ENCODE measurements at regions not wholly inside any gene's neighbourhood (a gene's known extent, or its start where the extent isn't known, plus 50 kb on each side); places are given as distances from the start of the nearest gene placed in this dataset.

DNA sequence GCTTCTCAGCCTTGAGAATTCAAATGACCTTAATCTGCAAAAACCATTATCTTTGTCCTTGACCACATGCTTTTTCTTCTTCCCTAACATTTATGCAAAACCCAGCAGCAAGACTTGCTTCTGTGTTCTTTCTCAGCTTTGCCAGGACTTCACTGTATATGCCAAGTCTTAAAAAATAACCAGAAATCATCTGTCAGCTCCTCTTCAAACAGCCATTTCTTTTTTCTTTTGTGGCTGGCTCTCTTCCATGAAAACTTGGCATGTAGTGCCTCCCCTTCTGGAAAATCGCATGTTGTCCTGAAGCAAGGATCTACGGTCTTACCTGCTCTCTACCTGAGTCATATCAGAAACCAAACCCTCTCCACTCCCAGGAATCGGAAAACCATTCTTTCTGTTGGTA, 364.9 kb downstream of the RPS29 start:
- TF ChIP-seq EZH2 (IDR thresholded peaks at IDR 0.05; ENCODE audit: borderline replicate concordance, low read depth, low read length, poor library complexity, severe bottlenecking) = no peak
- TF ChIP-seq, protein P1, sequence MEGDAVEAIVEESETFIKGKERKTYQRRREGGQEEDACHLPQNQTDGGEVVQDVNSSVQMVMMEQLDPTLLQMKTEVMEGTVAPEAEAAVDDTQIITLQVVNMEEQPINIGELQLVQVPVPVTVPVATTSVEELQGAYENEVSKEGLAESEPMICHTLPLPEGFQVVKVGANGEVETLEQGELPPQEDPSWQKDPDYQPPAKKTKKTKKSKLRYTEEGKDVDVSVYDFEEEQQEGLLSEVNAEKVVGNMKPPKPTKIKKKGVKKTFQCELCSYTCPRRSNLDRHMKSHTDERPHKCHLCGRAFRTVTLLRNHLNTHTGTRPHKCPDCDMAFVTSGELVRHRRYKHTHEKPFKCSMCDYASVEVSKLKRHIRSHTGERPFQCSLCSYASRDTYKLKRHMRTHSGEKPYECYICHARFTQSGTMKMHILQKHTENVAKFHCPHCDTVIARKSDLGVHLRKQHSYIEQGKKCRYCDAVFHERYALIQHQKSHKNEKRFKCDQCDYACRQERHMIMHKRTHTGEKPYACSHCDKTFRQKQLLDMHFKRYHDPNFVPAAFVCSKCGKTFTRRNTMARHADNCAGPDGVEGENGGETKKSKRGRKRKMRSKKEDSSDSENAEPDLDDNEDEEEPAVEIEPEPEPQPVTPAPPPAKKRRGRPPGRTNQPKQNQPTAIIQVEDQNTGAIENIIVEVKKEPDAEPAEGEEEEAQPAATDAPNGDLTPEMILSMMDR (conservative IDR thresholded peaks at IDR 0.05; ENCODE audit: low read depth, low read length) = no peak
